Liver (tissue), 3 donors: ENCODE measurements at regions not wholly inside any gene's neighbourhood (a gene's known extent, or its start where the extent isn't known, plus 50 kb on each side); places are given as distances from the start of the nearest gene placed in this dataset.

Experiments used
- FOXA1 ChIP-seq: IDR thresholded peaks from 2 replicates; pipeline ENCODE4 v1.6.1; 2016; ENCODE audit warnings: antibody characterized with exemption
- JUND ChIP-seq, 2 donors: IDR thresholded peaks; 2 replicates each; pipeline ENCODE4 v1.6.1; 2016; ENCODE audit warnings: antibody characterized with exemption in 2 of 2
- NR2F2 ChIP-seq: IDR thresholded peaks from 2 replicates; pipeline ENCODE4 v1.6.1; 2016; ENCODE audit warnings: antibody characterized with exemption
- RAD21 ChIP-seq, 2 donors: IDR thresholded peaks; 2 replicates each; pipeline ENCODE4 v1.6.1; 2016; ENCODE audit warnings: antibody characterized with exemption in 2 of 2, mild to moderate bottlenecking in 2 of 2
- SP1 ChIP-seq: IDR thresholded peaks from 2 replicates; pipeline ENCODE4 v1.6.1; 2018; ENCODE audit warnings: antibody characterized with exemption, mild to moderate bottlenecking
- YY1 ChIP-seq: IDR thresholded peaks from 2 replicates; pipeline ENCODE4 v1.6.1; 2016; ENCODE audit warnings: antibody characterized with exemption, mild to moderate bottlenecking
- TF ChIP-seq, protein P1 (sequence below): fragments of 150-350 bp; IDR thresholded peaks from 2 replicates; pipeline ENCODE4 v1.5.1; 2017; ENCODE audit warnings: improper control_type of control experiment, low read depth, low read length; ENCODE audit not compliant: missing input control
- TF ChIP-seq, protein P2 (sequence below): IDR thresholded peaks from 2 replicates; pipeline ENCODE4 v1.6.1; 2016; ENCODE audit warnings: antibody characterized with exemption
- TF ChIP-seq, protein P3 (sequence below): IDR thresholded peaks from 2 replicates; pipeline ENCODE4 v1.6.1; 2016; ENCODE audit warnings: antibody characterized with exemption, mild to moderate bottlenecking
- TF ChIP-seq, protein P4 (sequence below): IDR thresholded peaks from 2 replicates; pipeline ENCODE4 v1.6.1; 2016; ENCODE audit warnings: antibody characterized with exemption
- donor health status: healthy.
- donor health status: healthy.

DNA sequence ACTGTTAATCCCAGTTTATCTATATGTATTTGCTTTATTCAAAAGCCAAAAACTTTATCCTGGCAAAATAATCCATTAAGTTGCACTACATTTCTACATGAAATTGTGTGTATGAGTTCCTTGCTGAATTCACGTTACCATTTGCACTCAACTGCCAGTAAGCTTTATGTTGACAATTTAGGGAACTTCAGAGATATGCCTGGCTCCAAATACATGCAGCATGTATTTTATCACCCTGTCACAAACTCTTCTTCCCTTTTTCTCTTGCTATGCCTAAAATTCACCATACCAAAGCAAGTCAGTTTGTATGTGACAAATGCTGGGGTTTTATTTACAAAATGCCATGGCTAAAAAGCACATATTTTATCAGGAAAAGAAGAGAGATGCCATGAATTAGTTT is 157.6 kb upstream of the CDH2 start:
- no peak for TF ChIP-seq NR2F2
- TF ChIP-seq, protein P1, sequence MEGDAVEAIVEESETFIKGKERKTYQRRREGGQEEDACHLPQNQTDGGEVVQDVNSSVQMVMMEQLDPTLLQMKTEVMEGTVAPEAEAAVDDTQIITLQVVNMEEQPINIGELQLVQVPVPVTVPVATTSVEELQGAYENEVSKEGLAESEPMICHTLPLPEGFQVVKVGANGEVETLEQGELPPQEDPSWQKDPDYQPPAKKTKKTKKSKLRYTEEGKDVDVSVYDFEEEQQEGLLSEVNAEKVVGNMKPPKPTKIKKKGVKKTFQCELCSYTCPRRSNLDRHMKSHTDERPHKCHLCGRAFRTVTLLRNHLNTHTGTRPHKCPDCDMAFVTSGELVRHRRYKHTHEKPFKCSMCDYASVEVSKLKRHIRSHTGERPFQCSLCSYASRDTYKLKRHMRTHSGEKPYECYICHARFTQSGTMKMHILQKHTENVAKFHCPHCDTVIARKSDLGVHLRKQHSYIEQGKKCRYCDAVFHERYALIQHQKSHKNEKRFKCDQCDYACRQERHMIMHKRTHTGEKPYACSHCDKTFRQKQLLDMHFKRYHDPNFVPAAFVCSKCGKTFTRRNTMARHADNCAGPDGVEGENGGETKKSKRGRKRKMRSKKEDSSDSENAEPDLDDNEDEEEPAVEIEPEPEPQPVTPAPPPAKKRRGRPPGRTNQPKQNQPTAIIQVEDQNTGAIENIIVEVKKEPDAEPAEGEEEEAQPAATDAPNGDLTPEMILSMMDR, result no peak
- TF ChIP-seq, protein P2, sequence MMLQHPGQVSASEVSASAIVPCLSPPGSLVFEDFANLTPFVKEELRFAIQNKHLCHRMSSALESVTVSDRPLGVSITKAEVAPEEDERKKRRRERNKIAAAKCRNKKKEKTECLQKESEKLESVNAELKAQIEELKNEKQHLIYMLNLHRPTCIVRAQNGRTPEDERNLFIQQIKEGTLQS, result no peak
- no peak for TF ChIP-seq YY1
- no peak for TF ChIP-seq FOXA1
- TF ChIP-seq JUND (IDR thresholded peaks at IDR 0.05), result no peak
- TF ChIP-seq RAD21 (IDR thresholded peaks at IDR 0.05), result no peak
- TF ChIP-seq, protein P3, sequence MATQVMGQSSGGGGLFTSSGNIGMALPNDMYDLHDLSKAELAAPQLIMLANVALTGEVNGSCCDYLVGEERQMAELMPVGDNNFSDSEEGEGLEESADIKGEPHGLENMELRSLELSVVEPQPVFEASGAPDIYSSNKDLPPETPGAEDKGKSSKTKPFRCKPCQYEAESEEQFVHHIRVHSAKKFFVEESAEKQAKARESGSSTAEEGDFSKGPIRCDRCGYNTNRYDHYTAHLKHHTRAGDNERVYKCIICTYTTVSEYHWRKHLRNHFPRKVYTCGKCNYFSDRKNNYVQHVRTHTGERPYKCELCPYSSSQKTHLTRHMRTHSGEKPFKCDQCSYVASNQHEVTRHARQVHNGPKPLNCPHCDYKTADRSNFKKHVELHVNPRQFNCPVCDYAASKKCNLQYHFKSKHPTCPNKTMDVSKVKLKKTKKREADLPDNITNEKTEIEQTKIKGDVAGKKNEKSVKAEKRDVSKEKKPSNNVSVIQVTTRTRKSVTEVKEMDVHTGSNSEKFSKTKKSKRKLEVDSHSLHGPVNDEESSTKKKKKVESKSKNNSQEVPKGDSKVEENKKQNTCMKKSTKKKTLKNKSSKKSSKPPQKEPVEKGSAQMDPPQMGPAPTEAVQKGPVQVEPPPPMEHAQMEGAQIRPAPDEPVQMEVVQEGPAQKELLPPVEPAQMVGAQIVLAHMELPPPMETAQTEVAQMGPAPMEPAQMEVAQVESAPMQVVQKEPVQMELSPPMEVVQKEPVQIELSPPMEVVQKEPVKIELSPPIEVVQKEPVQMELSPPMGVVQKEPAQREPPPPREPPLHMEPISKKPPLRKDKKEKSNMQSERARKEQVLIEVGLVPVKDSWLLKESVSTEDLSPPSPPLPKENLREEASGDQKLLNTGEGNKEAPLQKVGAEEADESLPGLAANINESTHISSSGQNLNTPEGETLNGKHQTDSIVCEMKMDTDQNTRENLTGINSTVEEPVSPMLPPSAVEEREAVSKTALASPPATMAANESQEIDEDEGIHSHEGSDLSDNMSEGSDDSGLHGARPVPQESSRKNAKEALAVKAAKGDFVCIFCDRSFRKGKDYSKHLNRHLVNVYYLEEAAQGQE, result no peak
- no peak for TF ChIP-seq SP1
- TF ChIP-seq, protein P4, sequence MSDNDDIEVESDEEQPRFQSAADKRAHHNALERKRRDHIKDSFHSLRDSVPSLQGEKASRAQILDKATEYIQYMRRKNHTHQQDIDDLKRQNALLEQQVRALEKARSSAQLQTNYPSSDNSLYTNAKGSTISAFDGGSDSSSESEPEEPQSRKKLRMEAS, result no peak
